ENCODE measurements at regions not wholly inside any gene's neighbourhood (a gene's known extent, or its start where the extent isn't known, plus 50 kb on each side); places are given as distances from the start of the nearest gene placed in this dataset.

GRCh38 chr17:63341276-63341675 lies 104.8 kb downstream of the CYB561 start:
- no peak for DNase-seq (ENCODE audit: low spot score)

- DNase-seq (ENCODE audit: low spot score): no peak
These were observed 101.7 kb downstream of the CYB561 start for GRCh38 chr17:63344383-63344782.

- DNase-seq (ENCODE audit: low spot score): no peak
These were observed 100.5 kb downstream of the CYB561 start for GRCh38 chr17:63345611-63346010.

GRCh38 chr17:63347475-63347874 lies 98.6 kb downstream of the CYB561 start:
- DNase-seq (ENCODE audit: low spot score): no peak

- no peak for DNase-seq (ENCODE audit: low spot score)
These were observed 96.6 kb downstream of the CYB561 start for GRCh38 chr17:63349478-63350000.

- DNase-seq (ENCODE audit: low spot score): no peak
These were observed 95.7 kb downstream of the CYB561 start for GRCh38 chr17:63350364-63350763.

- DNase-seq (ENCODE audit: low spot score): no peak
These were observed 91.8 kb downstream of the CYB561 start for GRCh38 chr17:63354256-63354655.

GRCh38 chr17:63356337-63356757 lies 89.8 kb downstream of the CYB561 start:
- DNase-seq (ENCODE audit: low spot score): no peak

GRCh38 chr17:63358111-63358839 lies 87.8 kb downstream of the CYB561 start:
- DNase-seq (ENCODE audit: low spot score): no peak

- no peak for DNase-seq (ENCODE audit: low spot score)
These were observed 87.2 kb downstream of the CYB561 start for GRCh38 chr17:63358956-63359355.

GRCh38 chr17:63361182-63361581 lies 84.9 kb downstream of the CYB561 start:
- no peak for DNase-seq (ENCODE audit: low spot score)

- no peak for DNase-seq (ENCODE audit: low spot score)
These were observed 84.0 kb downstream of the CYB561 start for GRCh38 chr17:63362115-63362514.

- DNase-seq (ENCODE audit: low spot score): no peak
These were observed 81.7 kb downstream of the CYB561 start for GRCh38 chr17:63364387-63364786.

GRCh38 chr17:63364944-63365343 lies 81.2 kb downstream of the CYB561 start:
- DNase-seq (ENCODE audit: low spot score): no peak

- DNase-seq (ENCODE audit: low spot score): no peak
These were observed 80.5 kb downstream of the CYB561 start for GRCh38 chr17:63365366-63366240.

GRCh38 chr17:63366241-63366566 lies 79.9 kb downstream of the CYB561 start:
- no peak for DNase-seq (ENCODE audit: low spot score)

GRCh38 chr17:63369233-63369632 lies 76.9 kb downstream of the CYB561 start:
- DNase-seq (ENCODE audit: low spot score): no peak

- DNase-seq (ENCODE audit: low spot score): no peak
These were observed 75.4 kb downstream of the CYB561 start for GRCh38 chr17:63370696-63371095.

GRCh38 chr17:63376949-63377348 lies 69.2 kb downstream of the CYB561 start:
- no peak for DNase-seq (ENCODE audit: low spot score)

- no peak for DNase-seq (ENCODE audit: low spot score)
These were observed 67.4 kb downstream of the CYB561 start for GRCh38 chr17:63378411-63379375.

- DNase-seq (ENCODE audit: low spot score): no peak
These were observed 66.5 kb downstream of the CYB561 start for GRCh38 chr17:63379636-63380035.

- DNase-seq (ENCODE audit: low spot score): no peak
These were observed 64.9 kb downstream of the CYB561 start for GRCh38 chr17:63381101-63381729.

Measured in D341Med (cell line).